AG08395 (cell line): ENCODE measurements at regions not wholly inside any gene's neighbourhood (a gene's known extent, or its start where the extent isn't known, plus 50 kb on each side); places are given as distances from the start of the nearest gene placed in this dataset.

Experiments
- DNase-seq: peaks from one replicate; pipeline ENCODE4 v3.0.0; 2012; ENCODE audit warnings: mixed read lengths, low spot score

DNA sequence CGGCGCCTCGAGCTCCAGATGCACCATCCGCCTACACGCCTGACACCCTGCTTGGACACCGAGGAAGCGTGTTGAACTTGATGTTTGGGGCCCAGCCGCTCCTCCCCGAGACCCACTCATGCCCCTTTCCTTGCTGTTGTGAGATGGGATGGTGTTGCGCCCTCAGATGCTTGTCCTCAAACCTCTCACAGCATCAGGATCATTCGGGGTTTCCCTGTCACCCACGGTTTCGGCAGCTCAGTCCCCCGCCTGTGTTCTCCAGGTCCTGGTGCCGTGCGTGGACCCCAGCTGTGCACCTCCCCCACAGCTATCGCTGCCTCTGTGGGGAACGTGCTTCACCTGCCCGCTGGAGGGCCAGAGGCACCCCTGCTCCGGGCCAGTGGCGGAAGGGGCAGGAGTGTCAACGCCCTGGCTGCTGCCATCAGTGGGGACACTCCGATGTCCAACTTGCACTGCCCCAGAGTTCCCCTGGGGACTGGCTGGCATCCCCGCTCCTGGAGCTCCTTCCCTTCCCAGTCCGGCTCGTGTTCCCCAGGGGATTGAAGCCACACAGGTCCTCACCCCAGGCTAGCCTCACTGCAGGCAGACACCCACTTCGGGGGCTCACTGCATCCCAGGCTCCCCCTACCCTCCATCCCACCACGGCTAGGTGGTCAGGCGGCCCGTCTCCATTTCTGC lies 82.3 kb upstream of the ADRA2C start:
- DNase-seq: no peak

DNA sequence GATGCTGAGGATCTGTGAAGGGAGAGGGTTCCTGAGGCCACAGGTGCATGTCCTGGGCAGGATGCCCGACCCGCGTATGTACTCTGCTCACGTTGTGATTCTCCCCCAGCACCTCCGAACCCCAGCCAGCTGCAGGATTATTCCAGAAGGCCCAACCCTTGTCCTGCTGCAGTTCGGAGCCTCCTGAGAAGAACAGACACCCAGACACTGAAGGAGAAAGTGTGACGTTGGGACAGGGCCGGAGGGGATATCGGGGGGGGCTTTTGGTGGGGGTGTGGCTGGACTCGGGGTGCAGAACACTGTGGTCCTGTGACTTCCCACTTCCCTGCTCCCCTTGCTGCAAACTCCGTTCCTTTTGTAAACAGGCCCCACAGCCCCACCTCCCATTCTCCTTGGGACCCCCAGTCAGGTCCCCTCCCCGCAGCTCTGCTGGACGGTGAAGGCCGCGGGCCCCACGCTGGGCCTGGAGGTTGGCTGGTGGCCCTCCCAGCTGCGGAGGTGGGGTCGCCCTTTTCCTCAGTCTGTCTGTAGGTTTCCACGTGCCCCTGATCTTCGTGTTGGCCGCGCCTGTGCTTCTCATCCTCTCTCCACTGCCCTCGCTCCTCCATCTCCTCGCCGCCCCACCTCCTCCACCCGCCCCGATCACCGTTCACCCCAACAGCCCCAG lies 83.0 kb upstream of the ADRA2C start:
- no peak for DNase-seq

DNA sequence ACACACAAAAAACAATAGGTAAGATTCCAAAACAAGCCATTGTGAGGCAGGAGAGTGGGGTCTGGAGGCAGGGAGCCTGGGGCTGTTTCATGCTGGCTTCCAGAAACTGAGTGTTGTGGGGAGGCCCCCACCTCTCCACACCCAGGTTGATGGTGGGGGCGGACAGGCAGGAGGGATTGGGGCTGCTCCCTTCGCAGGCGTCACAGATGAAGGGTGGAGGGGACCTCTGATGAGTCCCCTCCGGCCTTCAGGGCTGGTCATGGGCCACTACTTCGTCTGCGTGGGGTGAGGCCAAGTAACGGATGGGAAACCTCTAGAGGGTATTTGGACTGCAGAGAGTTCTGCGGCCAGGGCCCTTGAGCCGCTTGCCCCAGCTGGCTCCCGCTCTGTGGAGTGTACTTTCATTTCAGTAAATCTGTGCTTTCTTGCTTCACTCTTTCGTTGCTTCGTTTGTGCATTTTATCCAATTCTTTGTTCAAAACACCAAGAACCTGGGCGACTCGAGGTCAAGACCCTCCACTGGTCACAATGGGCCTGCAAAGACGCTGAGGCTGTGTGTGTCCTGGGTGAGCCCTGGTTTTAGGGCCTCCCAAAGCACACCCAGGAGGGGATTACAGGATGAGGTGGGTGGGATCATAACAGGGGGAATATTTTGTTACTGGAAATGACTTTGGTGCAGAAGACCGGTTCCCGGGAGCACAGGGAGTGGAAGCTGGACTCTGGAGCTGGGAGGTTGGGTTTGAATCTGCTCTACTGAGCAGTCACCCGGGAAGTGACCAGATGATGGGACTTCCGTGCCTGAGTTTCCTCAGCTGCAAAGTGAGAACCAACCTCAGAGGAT lies 83.7 kb upstream of the ADRA2C start:
- DNase-seq: no peak

DNA sequence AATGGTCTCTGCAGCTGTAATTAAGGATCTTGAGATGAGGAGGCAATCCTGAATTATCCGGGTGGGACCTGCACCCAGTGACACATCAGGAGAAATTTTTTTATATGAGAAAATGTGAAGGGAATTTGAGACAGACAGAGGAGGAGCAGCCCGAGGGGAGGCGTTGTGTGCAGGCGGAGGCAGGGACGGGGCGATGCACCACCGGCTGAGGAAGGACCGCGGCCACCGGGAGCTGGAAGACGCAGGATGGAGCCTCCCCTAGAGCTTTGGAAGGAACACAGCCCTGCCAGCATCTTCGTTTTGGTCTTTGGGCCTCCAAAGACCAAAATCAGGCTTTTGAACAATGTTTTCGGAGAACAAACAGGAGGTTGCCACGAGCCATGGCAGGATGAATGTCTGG lies 85.0 kb upstream of the ADRA2C start:
- DNase-seq: no peak

DNA sequence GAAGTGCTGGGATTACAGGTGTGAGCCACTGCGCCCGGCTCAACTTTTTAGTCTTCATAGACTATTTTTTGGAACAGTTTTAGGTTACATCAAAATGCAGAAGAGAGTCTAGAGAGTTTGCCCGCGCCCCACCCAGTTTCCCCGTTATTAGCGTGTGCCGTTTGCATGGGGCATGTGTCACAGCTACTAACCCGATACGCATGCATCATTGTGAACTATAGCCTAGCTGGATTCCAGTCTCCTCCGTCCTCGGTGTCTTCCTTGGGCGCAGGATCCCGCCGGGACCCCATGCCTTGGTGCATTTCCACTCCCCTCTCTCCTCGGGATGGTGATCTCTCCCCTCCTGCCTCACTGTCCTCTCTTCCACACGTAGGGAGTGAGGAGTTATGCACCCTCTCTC lies 85.5 kb upstream of the ADRA2C start:
- DNase-seq: no peak

DNA sequence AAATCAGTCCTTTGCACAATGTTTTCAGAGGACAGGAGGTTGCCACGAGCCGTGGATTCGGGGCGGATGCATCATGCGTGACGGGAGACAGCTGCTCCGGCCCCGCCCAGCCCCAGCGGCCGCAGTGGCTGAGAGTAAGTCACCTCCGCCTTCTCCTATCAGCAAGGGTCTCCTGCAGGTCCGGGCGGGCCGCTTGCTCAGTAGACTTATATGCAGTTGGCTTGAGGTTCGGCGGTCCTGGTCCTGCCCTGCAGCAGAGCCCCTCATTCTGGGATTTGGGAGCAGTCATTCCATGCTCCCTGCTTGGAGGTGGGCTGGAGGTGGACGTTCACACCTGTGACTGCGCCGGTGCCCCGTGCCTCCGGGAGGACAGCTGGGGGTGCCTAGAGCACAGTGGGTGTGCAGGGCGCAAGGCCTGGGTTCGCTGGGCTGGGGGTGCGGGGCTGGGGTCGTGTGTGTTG lies 86.3 kb upstream of the ADRA2C start:
- DNase-seq: no peak

DNA sequence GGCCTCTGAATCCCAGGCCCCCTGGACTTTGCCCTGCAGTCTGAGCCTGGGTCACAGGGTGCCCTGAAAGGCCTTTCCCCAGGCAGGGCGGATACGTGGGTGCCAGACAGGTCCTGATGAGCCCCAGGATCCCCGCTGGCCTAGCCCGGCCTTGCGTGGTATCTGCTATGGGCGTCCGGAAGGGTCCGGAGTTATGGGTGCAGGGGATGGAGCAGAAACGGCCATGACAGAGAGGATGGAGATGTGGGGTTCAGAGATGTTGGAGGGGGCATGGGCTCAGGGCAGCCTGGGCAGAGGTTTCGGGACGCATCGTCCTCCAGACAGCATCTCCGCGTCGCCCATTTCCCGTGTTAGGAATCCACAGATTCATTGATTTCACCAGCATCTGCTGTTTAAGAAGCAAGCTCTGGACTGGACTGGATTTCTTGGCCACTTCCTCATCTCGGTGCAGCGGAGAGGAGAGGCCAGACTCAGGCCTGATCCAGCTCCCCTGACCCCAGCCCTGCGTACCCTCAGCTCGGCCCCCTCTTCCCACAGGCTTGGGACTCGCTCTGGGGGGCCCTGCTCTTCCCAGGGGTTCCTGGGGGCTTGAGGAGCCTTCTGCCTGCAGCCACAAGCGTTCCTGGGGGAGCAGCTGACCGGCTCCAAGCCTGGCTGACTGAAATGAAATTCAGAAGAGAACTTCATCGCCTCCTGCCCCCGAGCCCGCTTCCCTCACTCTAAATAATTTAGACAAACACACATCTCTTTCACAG lies 86.9 kb upstream of the ADRA2C start:
- DNase-seq: no peak

DNA sequence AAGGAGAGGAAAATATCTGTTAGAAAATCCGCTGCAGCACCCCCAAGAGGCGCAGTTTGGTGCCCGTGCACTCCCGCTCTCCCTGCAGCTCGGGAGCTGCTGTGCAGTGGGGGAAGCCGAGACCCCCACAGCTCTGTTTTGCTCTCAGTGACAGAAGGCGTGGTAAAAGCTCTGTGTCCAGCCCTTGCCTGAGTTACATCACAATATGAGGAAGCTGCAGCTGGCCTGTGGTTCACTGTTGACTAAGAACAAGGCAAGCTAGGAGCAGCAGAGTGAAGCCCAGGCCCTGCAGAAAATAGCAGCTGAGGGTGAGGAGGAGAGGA lies 88.5 kb upstream of the ADRA2C start:
- DNase-seq: no peak

DNA sequence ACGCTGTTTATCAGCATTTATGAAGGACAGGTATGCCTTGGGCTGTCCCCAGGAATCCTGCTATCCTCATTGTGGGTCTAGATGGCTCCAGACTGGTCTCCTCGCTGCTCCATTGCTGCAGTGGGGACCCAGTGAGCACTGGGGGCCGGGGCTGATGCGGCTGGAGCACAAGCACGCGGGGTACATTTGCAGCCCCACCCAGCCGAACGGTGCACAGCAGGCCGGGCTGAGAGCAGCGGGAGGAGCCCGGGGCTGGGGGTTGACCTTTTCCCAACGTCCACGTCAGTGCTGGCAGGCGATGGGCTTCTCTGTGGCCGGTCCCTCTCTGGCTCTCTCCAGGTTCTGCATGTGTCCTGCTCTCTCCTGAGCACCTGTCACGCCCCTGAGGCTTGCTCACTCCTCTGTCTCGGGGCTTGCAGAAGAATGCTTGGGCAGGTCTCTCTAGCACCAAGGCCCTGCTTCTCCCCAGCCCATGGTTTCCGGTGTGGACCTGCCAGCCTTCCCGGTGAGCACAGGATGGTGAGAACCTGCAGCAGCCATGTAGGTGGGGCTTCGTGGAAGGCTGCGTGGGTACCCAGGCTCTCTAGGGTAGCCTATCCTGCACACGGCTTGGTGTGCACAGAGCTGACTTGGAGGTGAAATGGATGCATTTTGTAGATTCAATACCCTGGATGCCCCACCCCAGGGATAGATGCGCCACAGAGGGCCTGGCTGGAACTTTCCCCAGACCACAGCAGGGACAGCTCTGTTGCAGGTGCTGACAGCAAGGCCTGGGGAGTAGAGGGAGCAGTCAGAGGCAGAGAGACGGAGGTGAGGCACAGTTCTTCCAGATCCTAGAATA lies 89.1 kb upstream of the ADRA2C start:
- no peak for DNase-seq

DNA sequence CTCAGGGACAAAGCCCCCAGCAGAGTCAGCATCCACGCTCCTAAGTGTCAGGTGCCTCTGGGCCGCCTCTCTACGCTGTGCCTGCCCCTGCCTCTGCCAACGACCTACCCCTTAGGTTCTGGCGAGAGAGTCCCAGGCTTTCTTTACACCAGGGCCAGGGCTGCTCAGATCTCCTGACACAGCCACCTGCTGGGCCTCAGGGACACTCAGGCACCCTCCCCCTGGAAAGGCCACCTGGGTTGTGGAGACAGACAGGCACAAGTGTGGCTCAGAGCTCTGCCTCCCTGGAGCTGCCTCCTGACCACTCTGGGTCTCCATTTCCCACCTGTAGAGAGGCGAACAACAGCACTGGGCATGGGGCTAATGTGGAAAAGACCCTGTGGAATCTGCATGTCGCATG lies 90.0 kb upstream of the ADRA2C start:
- DNase-seq: no peak

DNA sequence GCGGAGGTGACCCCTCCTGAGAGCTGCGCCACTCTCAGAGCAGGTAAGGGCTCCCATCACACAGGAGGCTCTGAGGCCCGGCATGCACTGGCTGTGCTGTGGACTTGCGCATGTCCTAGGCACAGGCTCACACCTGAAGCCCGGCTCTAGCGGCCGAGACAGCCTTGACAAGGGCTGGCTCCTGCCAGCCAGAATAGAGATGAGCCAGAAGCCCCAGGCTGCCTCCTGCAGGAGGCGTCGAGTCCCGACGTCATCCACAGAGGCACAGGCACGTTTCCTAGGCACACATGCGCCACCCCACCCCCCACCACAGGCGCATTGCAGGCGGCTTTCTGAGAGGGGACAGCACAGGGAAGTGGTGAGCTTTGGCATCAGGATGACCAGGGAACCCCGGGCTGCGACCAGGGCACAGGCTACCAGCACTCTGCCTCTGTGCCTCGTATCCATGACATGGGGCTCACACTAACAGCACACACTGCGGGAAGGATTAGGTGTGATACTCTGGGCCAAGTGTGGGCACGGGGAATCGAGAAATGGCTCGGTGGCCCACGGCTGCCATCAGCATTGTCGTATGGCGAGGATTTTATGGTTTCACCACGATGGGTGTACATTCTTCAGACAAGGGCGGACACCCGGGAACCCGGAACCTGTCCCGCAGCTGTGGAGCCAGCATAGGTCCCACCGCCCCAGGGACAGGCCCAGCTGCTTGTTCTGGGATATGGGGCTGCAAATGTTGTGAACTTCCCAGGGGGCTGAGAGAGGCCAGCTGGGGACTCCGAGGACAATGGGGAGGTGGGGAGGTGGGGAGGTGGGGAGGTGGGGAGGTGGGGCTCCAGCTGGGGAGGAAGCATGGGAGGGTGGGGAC lies 90.7 kb upstream of the ADRA2C start:
- DNase-seq: no peak

DNA sequence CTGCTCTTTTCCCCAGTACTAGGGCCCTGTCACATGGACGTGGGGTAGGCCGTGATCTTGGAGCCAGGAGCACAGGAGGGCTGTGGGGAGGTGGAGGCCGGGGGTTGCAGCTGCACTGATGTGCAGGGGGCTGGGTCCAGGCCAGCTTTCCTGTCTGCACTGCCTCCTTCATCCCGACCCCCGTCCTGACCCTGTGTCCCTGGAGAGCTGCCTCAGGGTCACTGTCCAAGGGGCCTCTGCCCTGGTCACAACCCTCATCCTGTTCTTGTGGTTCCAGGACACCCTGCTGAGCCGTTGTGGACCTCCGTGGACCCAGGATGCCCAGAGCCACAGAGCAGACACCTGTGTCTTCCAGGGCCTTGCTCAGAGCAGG lies 91.7 kb upstream of the ADRA2C start:
- no peak for DNase-seq

DNA sequence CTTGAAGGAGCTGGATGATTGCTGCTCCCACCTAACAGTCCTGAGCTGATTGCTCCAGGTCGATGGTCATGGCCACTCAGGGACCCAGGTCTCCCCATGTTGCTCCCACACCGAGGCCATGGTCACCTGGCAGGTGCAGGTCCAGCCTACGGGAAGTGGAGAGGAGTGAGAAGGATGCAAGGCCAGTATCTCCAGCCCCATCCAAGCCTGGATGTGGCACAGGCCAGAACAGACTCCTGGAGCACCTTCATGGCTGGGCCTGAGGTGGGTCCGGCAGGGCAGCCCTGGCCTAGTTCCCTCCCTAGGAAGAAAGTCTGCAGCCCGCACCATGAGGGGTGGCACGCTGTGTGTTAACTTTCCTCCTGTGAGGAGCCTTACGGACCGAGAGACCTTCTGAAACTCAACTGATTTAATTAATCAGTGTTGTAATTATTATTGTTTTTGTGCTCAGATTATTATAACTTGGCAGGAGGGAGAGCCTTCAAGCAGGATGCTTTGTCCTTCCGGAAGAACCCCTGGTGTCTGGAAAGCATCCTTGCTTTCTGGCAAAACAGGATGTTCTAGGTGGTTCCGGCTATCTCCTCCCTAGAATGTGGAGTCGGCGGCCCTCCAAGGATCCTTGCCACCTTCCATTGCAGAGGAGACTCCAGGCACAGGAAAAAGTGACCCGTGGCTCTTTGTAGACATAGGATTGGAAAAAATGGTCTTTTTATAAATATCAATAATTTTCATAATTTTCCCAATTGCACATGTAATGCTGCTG lies 92.3 kb upstream of the ADRA2C start:
- no peak for DNase-seq

DNA sequence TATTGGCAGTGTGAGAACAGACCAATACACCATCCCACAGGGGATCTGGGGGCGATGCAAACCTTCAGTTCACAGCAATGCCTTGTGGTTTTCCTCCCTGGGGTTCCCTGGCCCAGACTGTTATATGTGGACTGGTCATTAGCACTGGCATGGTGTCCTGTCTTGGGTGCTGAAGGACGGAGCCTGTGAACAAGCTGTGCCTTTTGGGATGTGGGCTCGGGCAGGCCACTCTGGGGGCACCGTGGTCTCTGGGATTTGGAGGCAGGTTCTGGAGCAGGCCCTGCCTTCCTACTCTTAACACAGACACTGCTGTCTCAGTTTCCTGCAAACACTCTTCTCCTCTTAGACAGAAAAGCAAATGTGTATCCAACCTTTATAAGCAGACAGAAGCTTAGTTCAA lies 93.0 kb upstream of the ADRA2C start:
- DNase-seq: no peak

DNA sequence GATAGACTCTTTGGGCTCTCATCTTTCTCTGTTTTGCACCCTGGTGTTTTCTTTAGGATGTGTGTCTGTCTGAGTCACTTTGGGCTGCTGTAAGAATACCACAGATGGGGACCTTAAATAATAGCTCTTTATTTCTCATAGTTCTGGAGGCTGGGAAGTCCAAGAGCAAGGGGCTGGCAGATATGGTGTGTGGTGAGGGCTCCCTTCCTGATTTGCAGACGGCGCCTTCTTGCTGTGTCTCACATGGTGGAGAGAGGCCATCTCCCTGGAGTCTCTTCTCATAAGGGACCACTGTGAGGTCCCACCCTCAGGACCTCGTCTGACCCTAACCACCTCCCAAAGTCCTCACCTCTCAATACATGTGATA lies 93.7 kb upstream of the ADRA2C start:
- DNase-seq: no peak

DNA sequence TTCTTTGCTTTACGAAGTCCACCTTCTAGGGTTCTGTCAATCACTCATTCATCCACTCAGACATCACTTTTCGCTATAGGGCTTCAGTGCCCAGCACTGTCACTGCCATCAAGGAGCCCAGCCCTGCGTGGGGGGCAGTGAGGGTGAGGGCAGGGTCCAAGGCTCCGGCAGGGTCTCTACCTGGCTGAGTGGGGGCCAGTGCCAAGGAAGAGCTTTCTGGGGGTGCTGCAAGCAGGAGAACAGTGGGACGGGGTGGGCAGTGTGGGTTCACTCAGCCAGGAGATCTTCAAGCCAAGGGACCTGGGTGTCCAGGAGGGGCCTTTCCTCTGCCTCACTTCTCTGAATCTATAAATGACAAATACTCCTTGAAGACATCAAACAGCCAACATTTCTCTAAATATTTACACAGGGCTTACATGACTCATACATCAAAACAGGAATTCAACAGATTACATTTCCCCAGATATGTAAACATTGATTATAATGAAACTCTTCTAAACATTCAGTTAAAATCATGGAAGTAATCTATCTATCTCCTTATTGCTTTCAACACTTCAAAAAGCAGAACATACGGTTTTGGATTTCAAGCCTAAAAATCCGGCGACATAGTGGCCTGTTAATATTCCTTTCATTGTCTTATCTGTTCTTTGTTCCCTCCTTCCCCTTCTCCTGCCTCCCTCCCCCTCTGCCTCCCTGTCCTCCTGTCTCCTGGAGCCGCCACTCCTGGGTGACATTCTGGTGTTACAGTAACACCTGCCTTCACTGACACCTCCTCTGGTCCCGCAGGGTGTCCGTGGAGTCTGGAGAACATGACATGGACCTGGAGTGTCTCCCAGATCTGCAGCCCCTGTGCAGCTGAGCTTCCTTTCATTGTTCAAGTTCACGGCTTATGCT lies 94.4 kb upstream of the ADRA2C start:
- DNase-seq: no peak

DNA sequence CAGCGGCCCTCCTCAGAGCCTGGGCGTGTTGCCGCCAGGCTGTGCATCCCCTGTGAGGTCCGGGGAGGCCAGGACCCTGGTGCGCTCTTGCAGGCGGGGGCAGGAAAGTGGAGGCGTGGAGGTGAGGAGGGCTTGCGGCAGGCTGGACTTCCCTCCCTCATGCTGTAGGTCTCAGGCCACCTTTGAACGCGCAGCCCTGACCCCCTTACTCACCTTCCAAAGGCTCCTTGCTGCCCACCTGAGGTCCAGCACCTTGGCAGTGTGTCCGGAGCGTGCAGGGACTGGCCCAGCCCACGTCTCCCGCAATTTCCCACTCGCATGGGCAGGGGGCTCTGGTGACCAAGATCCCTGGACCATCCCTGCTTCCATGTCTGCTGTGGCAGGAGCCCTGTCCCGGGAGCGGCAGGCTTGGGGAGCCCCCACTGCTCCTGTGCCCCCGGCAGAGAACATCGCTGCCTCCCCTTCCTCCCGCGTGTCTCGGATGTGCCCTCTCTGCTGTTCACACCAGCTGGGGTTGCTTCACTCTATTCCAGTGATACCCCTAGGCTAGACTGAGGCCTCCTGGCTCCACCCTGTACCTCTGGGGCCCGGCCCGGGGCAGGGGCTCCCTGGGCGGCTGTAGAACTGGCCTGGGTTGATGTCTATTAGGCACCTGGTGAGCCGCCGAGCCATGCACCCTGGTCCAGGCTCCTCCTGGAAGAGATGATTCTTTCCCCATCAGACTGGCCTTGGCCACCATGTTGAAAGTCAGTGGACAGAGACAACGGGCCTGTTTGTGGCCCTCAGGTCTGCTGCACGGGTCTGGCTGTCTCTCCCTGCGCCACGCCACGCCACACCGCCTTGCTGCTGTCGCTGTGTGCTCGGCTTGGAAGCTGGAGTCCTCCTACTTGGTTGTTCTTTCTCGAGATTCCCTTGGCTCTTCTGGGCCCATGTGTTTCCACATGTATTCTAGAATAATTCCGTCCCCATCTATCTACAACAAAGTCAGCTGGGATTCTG lies 95.4 kb upstream of the ADRA2C start:
- DNase-seq: no peak

DNA sequence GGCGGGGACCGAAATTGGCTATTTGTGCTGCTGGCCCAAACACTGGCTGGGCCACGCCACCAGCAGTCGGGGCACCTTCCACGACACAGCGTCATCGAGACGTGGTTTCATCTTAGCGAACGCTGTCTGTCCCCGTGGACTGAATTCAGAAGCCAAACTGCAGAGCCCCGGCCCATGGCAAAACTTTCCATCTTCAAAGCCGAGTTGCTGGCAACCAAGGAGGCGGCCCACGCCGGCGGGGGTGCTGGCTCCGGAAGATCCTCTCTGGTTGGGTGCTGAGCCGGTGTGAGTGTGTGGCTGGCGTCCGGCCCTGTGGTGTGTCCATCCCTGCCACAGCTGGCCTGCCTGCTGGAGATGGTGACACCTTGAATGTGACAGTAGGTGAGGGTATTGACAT lies 96.6 kb upstream of the ADRA2C start:
- DNase-seq: no peak
